ENCODE measurements at regions not wholly inside any gene's neighbourhood (a gene's known extent, or its start where the extent isn't known, plus 50 kb on each side); places are given as distances from the start of the nearest gene placed in this dataset.

DNA sequence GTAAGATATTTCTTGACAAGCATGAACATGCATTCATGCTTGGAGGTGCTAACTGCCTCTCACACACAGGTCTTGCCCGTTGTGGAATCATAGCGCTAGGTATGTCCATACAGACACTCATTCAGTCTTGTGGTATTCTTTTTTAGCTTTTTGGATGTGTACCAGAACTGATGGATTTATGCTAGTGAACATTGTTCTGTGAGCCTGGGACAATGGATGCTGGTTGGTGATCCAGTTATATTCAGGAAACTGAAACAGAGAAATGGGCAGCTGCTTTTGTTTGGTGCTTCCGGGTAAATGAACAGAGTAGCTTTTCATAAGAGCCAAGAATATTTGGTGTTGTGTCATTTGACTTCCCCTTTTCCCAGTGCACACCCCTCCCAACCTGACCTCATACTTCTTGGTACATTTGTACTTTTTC lies 78.9 kb upstream of the SLC4A4 start:
- DNase-seq (ENCODE audit: insufficient read length, low spot score) = no peak
- TF ChIP-seq, protein P1, sequence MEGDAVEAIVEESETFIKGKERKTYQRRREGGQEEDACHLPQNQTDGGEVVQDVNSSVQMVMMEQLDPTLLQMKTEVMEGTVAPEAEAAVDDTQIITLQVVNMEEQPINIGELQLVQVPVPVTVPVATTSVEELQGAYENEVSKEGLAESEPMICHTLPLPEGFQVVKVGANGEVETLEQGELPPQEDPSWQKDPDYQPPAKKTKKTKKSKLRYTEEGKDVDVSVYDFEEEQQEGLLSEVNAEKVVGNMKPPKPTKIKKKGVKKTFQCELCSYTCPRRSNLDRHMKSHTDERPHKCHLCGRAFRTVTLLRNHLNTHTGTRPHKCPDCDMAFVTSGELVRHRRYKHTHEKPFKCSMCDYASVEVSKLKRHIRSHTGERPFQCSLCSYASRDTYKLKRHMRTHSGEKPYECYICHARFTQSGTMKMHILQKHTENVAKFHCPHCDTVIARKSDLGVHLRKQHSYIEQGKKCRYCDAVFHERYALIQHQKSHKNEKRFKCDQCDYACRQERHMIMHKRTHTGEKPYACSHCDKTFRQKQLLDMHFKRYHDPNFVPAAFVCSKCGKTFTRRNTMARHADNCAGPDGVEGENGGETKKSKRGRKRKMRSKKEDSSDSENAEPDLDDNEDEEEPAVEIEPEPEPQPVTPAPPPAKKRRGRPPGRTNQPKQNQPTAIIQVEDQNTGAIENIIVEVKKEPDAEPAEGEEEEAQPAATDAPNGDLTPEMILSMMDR (IDR thresholded peaks at IDR 0.05; ENCODE audit: insufficient read depth, missing control alignments) = no peak
- FAIRE-seq = no peak

DNA sequence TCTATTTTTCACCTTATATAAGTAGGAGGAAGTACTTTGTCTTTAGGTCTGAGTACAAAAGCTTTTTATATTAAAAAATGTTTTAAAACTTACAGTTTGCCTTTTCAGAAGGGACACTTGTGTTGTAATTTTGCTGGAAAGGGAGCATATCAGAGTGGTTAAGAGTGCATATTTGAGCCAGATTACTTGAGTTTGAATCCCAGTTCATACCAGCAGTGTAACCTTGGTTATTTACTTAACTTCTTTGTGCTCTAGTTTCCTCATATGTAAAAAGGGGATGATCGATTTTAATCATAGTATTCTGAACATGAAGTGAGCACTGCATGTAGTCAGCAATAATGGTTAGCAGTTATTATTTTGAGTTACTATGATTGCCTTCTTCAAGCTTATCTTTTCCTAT lies 78.3 kb upstream of the SLC4A4 start:
- TF ChIP-seq, protein P1 (IDR thresholded peaks at IDR 0.05; ENCODE audit: insufficient read depth, missing control alignments) = no peak
- FAIRE-seq = no peak
- DNase-seq (ENCODE audit: insufficient read length, low spot score) = no peak

DNA sequence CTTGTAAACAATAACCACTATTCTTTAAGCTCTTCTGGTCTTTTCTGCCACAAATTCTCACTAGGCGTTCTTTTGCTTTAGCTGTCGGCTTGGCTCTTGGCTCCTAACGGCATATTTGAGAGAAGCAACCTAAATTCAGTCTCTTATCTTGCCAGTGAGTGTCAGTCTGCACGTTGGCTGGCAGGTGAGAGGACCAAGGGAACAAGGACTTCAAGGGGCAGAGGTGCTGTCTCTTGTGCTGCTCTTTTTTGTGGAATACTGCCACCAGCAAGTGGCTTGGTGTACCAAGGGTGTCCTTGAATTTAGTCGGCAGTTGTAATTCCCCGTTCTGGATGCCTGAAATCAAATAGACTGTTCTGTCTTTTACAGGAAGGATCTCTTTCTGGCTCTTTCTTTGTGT lies 77.8 kb upstream of the SLC4A4 start:
- FAIRE-seq (no peak), DNase-seq (ENCODE audit: insufficient read length, low spot score) (no peak)
- TF ChIP-seq, protein P1 (IDR thresholded peaks at IDR 0.05; ENCODE audit: insufficient read depth, missing control alignments) = no peak

DNA sequence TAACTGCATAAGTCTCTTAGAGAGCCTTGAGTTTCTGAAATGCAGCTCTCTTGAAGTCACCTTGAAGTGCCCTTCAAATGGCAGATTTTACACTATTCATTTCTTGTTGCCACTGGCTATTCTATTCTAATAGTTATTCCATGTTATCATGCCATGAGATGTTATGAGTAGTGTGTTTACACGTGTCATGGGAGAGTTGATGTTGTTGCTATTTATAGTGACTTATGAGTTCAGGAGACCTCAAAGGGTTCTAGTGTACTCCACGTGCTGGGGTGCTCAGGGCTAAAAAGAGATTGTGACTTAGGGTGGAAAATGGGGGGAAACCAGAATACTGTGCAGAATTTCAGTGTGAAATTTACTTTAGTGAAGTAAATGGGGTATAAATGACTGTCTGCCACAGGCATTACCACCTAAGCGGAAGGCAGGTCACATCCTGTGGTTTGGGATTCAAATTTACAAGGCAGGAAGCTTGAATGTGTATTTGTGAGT lies 77.1 kb upstream of the SLC4A4 start:
- DNase-seq (ENCODE audit: insufficient read length, low spot score) (no peak), FAIRE-seq (no peak)
- TF ChIP-seq, protein P1 (IDR thresholded peaks at IDR 0.05; ENCODE audit: insufficient read depth, missing control alignments) = no peak

DNA sequence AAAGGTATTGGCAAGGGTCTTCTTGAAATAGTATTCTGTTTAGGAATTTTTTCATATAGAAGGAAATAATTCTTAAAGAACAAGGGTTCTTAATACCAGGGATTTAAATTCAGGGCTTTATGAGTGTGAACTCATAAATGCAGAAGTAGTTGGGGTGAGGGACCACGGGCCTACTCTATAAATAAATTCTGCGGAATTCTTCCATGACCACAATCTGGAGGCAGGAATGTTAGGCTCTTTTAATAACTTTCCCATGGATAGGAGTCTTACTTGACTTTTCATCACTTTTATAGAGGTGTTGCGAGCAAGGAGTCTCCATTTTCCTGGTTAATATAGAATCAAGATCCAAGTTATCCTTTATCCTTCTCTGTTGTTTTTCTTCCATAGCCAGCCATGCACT lies 76.7 kb upstream of the SLC4A4 start:
- no peak for DNase-seq (ENCODE audit: insufficient read length, low spot score)
- TF ChIP-seq, protein P1 (IDR thresholded peaks at IDR 0.05; ENCODE audit: insufficient read depth, missing control alignments) = no peak
- no peak for FAIRE-seq

DNA sequence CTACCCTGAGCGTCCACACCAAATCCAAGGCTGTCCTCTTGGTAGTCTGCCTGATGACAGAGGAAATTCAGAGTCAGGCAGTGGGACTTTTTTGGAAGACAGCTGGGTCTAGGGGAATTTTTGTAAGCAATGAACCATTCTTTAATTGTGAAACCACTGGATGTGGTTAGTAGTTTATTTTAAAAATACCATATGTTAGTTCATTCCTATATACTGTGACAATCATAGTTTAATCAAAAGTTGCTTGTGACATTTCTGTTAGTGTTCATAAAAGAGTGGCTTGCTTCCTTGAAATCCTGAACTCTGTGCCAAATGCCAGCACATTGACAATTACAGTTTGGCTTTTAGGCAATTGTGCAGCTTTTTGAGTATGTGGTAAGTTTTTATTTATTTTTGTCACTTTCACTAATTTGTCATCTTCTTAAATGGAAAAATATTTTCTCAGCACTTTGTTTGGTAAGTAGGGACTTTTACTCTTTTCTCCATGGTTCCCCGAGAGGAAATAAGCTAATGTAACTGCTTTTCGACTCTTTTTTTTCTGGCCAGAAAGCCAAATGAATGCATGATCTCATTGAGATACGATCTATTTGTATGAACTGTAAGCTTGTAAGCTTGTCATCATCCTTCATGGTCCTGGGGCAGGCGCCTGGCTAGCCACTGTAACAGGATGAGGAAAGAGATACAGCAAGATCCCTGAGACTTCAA lies 72.6 kb upstream of the SLC4A4 start:
- FAIRE-seq = no peak
- TF ChIP-seq, protein P1 (IDR thresholded peaks at IDR 0.05; ENCODE audit: insufficient read depth, missing control alignments) = no peak
- no peak for DNase-seq (ENCODE audit: insufficient read length, low spot score)

DNA sequence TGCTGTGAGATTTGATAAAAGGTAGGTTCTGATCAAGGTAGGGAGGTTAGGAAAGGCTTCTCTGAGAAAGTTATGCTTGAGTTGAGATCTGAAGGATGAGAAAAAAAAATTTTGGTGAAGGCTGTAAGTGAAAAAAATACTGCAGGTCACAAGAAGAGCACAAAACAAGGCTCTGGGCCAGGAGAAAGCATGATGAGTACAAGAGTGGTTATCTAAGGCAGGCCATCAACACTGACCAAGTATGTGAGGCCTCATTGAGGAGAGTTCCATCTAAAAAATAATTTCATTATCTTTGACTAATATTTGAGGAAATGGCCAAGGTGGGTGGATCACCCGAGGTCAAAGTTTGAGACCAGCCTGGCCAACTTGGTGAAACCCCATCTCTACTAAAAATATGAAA lies 71.6 kb upstream of the SLC4A4 start:
- DNase-seq (ENCODE audit: insufficient read length, low spot score) = no peak
- TF ChIP-seq, protein P1 (IDR thresholded peaks at IDR 0.05; ENCODE audit: insufficient read depth, missing control alignments) = no peak
- no peak for FAIRE-seq
